DOHH2 (cell line): ENCODE measurements at regions not wholly inside any gene's neighbourhood (a gene's known extent, or its start where the extent isn't known, plus 50 kb on each side); places are given as distances from the start of the nearest gene placed in this dataset.

Experiments used
- H3F3A ChIP-seq: fragments of 200-600 bp; sonication (generic), shearing (Covaris generic); 2 replicates; pipeline ENCODE4 v1.6.0; 2016; ENCODE audit warnings: antibody characterized with exemption, mild to moderate bottlenecking; ENCODE audit not compliant: control insufficient read depth, insufficient read depth
- H3K27ac ChIP-seq: fragments of 200-600 bp; sonication (generic); 2 replicates; pipeline ENCODE4 v1.5.1; 2014; ENCODE audit warnings: low read depth, mild to moderate bottlenecking, low read length, moderate library complexity
- H3K27me3 ChIP-seq: fragments of 200-600 bp; sonication (generic); 2 replicates; pipeline ENCODE4 v1.6.1; 2014; ENCODE audit warnings: mild to moderate bottlenecking, low read length, mixed read lengths; ENCODE audit not compliant: control insufficient read depth
- H3K36me3 ChIP-seq: fragments of 200-600 bp; sonication (generic); 2 replicates; pipeline ENCODE4 v1.6.1; 2014; ENCODE audit warnings: mild to moderate bottlenecking, low read length, moderate library complexity, mixed read lengths; ENCODE audit not compliant: control insufficient read depth
- H3K4me1 ChIP-seq: fragments of 200-600 bp; sonication (generic); 2 replicates; pipeline ENCODE4 v1.6.1; 2014; ENCODE audit warnings: mild to moderate bottlenecking, low read length, mixed read lengths; ENCODE audit not compliant: control insufficient read depth
- H3K4me2 ChIP-seq: fragments of 200-600 bp; sonication (generic); 2 replicates; pipeline ENCODE4 v1.6.0; 2014; ENCODE audit warnings: mild to moderate bottlenecking, low read length, moderate library complexity
- H3K4me3 ChIP-seq: fragments of 200-600 bp; sonication (generic); 2 replicates; pipeline ENCODE4 v1.5.1; 2014; ENCODE audit warnings: mild to moderate bottlenecking, low read length, mixed read lengths
- H3K79me2 ChIP-seq: fragments of 200-600 bp; sonication (generic); 2 replicates; pipeline ENCODE4 v1.6.1; 2014; ENCODE audit warnings: mild to moderate bottlenecking, low read length, mixed read lengths; ENCODE audit not compliant: control insufficient read depth
- H3K9me2 ChIP-seq: fragments of 200-600 bp; sonication (generic); replicated peaks from 2 replicates; pipeline ENCODE4 v1.6.1; 2014; ENCODE audit warnings: mild to moderate bottlenecking, low read length, mixed read lengths; ENCODE audit not compliant: control insufficient read depth
- H3K9me3 ChIP-seq: fragments of 200-600 bp; sonication (generic); 2 replicates; pipeline ENCODE4 v1.6.1; 2014; ENCODE audit warnings: antibody characterized with exemption, low read length, mixed read lengths; ENCODE audit not compliant: control insufficient read depth, insufficient read depth
- H4K20me1 ChIP-seq: fragments of 200-600 bp; sonication (generic); 2 replicates; pipeline ENCODE4 v1.6.0; 2014; ENCODE audit warnings: low read depth, mild to moderate bottlenecking, antibody characterized with exemption, low read length, moderate library complexity; ENCODE audit not compliant: control insufficient read depth, insufficient read depth
- CTCF ChIP-seq: fragments of 200-600 bp; sonication (generic); IDR thresholded peaks from one replicate; pipeline ENCODE4 v1.5.1; 2014; ENCODE audit warnings: antibody characterized with exemption, mild to moderate bottlenecking, low read depth, low read length; ENCODE audit not compliant: poor library complexity, severe bottlenecking
- EZH2phosphoT487 ChIP-seq: fragments of 200-600 bp; sonication (generic); IDR thresholded peaks from 2 replicates; pipeline ENCODE4 v1.6.1; 2017; ENCODE audit warnings: borderline replicate concordance, mild to moderate bottlenecking, antibody characterized with exemption, low read length, moderate library complexity, mixed read lengths

GRCh38 chr12:82176761-82177490 lies 181.3 kb downstream of the CCDC59 start:
- H3K4me1 ChIP-seq = no peaks in the 10 kb centered on the region
- H3F3A ChIP-seq = no peaks in the 10 kb centered on the region
- H3K9me3 ChIP-seq = no peaks in the 10 kb centered on the region
- no peak overlapping the region for H3K27ac ChIP-seq
- H3K9me2 ChIP-seq = no peaks in the 10 kb centered on the region
- TF ChIP-seq CTCF (no peak), EZH2phosphoT487 (no peak)
- H3K79me2 ChIP-seq = no peaks in the 10 kb centered on the region
- no peaks in the 10 kb centered on the region for H3K27me3 ChIP-seq
- H3K4me3 ChIP-seq = no peak overlapping the region
- H4K20me1 ChIP-seq = no peaks in the 10 kb centered on the region
- H3K4me2 ChIP-seq = no peak overlapping the region
- no peaks in the 10 kb centered on the region for H3K36me3 ChIP-seq

GRCh38 chr12:82176026-82176425 lies 182.2 kb downstream of the CCDC59 start:
- no peak for TF ChIP-seq CTCF
- no peak for TF ChIP-seq EZH2phosphoT487
- no peak overlapping the region for H3K4me3 ChIP-seq
- H3K9me3 ChIP-seq = no peaks in the 10 kb centered on the region
- no peaks in the 10 kb centered on the region for H3K4me1 ChIP-seq
- no peaks in the 10 kb centered on the region for H3K79me2 ChIP-seq
- H3K27ac ChIP-seq = no peak overlapping the region
- no peaks in the 10 kb centered on the region for H4K20me1 ChIP-seq
- H3K27me3 ChIP-seq = no peaks in the 10 kb centered on the region
- H3K4me2 ChIP-seq = no peak overlapping the region
- H3K9me2 ChIP-seq = no peaks in the 10 kb centered on the region
- H3F3A ChIP-seq = no peaks in the 10 kb centered on the region
- H3K36me3 ChIP-seq = no peaks in the 10 kb centered on the region

GRCh38 chr12:82174936-82175335 lies 183.3 kb downstream of the CCDC59 start:
- Histone ChIP-seq H3K4me3 (no peak overlapping the region), H3K27ac (no peak overlapping the region), H3F3A (no peaks in the 10 kb centered on the region), H3K27me3 (no peaks in the 10 kb centered on the region), H3K9me2 (no peaks in the 10 kb centered on the region), H3K9me3 (no peaks in the 10 kb centered on the region), H3K4me2 (no peak overlapping the region), H3K4me1 (no peaks in the 10 kb centered on the region), H3K79me2 (no peaks in the 10 kb centered on the region), H3K36me3 (no peaks in the 10 kb centered on the region), H4K20me1 (no peaks in the 10 kb centered on the region)
- no peak for TF ChIP-seq CTCF
- no peak for TF ChIP-seq EZH2phosphoT487
